Spleen (tissue), 7 donors: ENCODE measurements at regions not wholly inside any gene's neighbourhood (a gene's known extent, or its start where the extent isn't known, plus 50 kb on each side); places are given as distances from the start of the nearest gene placed in this dataset.

Source experiments
- CTCF ChIP-seq, 11 experiments: fragments of 200-600 bp in 7 of 11; fragments of 450-650 bp in 4 of 11; sonication (generic) in 4 of 11; IDR thresholded peaks in 8 of 11; conservative IDR thresholded peaks in 3 of 11; 1 replicate in 7 of 11; 2 replicates in 4 of 11; pipeline versions ENCODE4 v1.4.0 to v1.8.0; 2016 to 2021; ENCODE audit warnings: antibody characterized with exemption in 11 of 11, inconsistent platforms in 4 of 11, mild to moderate bottlenecking in 1 of 11
- POLR2A ChIP-seq, 3 donors: fragments of 450-650 bp; IDR thresholded peaks; one replicate each; pipeline ENCODE4 v1.5.1; 2017; ENCODE audit warnings: antibody characterized with exemption in 3 of 3, mild to moderate bottlenecking in 1 of 3
- donor health status: DM: no; HTN: no; CAD: no; lungs with moderate emphysema.
- donor health status: DM: no; HTN: no; CAD: no.
- donor health status: DM: no; HTN: no; CAD: no.

- TF ChIP-seq CTCF (IDR thresholded peaks at IDR 0.05 in 8 of 11, conservative IDR thresholded peaks at IDR 0.05 in 3 of 11), result no peak
- no peak for TF ChIP-seq POLR2A (IDR thresholded peaks at IDR 0.05)
Measured at GRCh38 chr7:155360495-155361345, 63.0 kb downstream of the INSIG1 start.
